ENCODE measurements at regions not wholly inside any gene's neighbourhood (a gene's known extent, or its start where the extent isn't known, plus 50 kb on each side); places are given as distances from the start of the nearest gene placed in this dataset. TPM values are rescaled to one million over a fixed set of nuclear protein-coding genes. Genes with fewer than 3 reads are reported as not detected.

DNA sequence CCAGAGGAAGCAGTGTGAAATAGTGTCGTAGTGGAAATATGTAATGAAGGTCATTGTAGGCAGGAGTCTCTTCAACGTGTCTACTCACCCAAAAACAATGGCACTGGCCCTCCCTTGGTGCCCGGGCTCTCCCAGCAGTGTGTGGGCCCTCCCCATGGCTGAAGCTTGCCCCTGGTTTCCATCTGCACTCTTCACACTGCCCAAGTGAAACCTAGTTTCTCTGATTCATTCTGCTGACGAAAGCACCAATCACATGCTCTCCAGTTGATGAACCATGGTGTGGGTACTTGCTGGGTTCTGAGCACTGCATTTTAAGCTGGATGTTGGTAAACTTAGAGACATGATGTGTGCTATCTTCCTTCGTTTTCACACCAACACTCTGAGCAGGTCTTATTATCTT is 61.0 kb upstream of the AGBL1 start:
- FAIRE-seq (no peak), DNase-seq (ENCODE audit: low spot score in 2 of 2) (no peak)

DNA sequence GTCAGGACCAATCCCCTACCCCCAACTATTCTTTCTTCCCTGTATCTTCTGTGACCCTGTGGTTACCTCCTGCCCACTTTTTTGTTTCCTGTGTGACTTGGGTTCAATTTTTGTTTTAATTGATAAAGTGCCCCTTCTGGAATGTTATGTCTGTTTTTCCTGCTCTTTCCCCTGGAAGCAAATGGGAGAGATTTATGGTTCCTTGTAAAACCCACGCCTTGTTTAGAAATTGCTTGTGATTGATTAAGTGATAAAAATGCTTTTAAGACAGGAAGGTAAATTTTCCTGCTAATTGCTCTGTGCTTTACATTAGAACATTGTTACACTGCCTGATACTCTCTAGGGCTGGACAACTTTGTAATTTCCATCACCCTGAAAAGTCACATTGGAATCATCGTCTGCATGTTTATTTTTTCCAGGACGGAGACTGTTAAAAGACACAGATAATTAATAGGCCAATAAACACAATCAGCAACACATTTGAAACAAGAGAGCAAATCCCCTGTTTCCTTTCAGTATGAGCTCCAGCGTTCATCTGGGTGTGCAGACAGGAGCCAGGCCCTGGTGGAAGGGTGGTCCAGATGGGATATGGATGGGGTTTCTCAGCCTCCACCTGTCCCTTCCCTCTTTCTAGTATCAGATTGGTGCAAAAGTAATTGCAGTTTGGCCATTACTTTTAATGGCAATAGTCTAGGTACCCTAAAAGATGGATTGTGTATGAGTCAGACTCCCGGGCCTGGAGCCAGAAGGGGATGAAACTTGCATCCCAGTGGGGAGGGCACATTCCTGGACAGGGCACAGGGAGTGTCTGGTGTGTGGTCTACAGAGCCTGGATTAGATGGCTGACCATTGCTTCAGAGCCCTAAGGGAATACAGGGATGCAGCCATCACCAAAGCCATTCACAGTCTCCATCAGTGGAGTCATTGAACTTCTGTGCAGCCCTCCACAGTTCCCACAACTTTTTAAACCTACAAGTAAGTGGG is 58.1 kb upstream of the AGBL1 start:
- DNase-seq (ENCODE audit: low spot score in 2 of 2) (no peak), FAIRE-seq (no peak)

DNA sequence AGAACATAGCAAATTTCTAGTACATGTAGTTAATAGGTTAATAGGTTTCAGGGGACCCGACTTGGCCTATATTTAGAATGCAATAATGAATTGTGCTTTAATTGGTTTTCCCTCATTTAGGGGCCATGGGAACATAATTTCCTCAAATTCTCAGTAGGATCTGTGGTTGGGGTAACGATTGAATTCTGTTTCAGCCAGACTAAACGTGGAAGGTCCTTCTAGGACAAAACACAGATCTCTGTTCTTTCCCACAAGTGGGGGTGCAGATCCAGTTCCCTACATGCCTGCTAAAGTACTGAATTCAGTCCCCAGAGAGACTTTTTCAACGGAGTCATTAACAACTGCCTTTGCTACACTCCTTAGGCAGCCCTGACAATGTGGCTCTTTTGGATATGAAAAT is 50.7 kb upstream of the AGBL1 start:
- no peak for FAIRE-seq

More for the DNA sequence above, 50.7 kb upstream of the AGBL1 start:
- DNase-seq (ENCODE audit: low spot score in 2 of 2), result no peak

Small RNAs in the stretch of these regions (small RNA-seq; reads per million reads assigned to genes)
- not detected for gene AC104229.1

Data from frontal cortex (tissue), 4 donors.